PC-9 (cell line): ENCODE measurements at regions not wholly inside any gene's neighbourhood (a gene's known extent, or its start where the extent isn't known, plus 50 kb on each side); places are given as distances from the start of the nearest gene placed in this dataset.

Experiments
- BruUV-seq: library from RNA; stranded (reverse); fragments of 400-500 nt; replicated peaks from 2 replicates; lab custom pipeline; 2021; lab: Mats Ljungman, UMichigan
- CTCF ChIA-PET: fragments of 300-600 bp; sonication (Branson Sonifier 250); formaldehyde crosslinking; loops from one replicate; lab custom pipeline; 2022; ENCODE audit warnings: antibody characterized with exemption; lab: Charles Lee
- POLR2A ChIA-PET: fragments of 300-600 bp; sonication (Branson Sonifier 250); formaldehyde crosslinking; loops from one replicate; lab custom pipeline; 2022; ENCODE audit warnings: antibody characterized with exemption; ENCODE audit not compliant: unreplicated experiment; lab: Charles Lee
- DNase-seq, 2 experiments: peaks; one replicate each; pipeline versions ENCODE4 v3.0.0 to v3.0.0-alpha.2; 2015 to 2022; ENCODE audit warnings: mixed read lengths in 1 of 2
- H2AFZ ChIP-seq: fragments of 200-600 bp; sonication (generic); 2 replicates; pipeline ENCODE4 v1.8.1; 2017; ENCODE audit warnings: antibody characterized with exemption
- H3F3A ChIP-seq: fragments of 200-600 bp; sonication (generic); 2 replicates; pipeline ENCODE4 v1.8.1; 2017; ENCODE audit warnings: antibody characterized with exemption, mild to moderate bottlenecking, low read depth; ENCODE audit not compliant: insufficient read depth
- H3K27ac ChIP-seq: fragments of 200-600 bp; sonication (generic); 2 replicates; pipeline ENCODE4 v1.6.1; 2016; ENCODE audit warnings: mixed run types
- H3K27me3 ChIP-seq: fragments of 200-600 bp; sonication (generic); 2 replicates; pipeline ENCODE4 v1.6.1; 2016; ENCODE audit warnings: low read depth, mixed run types; ENCODE audit not compliant: insufficient read depth
- H3K36me3 ChIP-seq: fragments of 200-600 bp; sonication (generic); 2 replicates; pipeline ENCODE4 v1.6.1; 2016; ENCODE audit warnings: low read depth, mixed run types
- H3K4me1 ChIP-seq: fragments of 200-600 bp; sonication (generic); replicated peaks from 2 replicates; pipeline ENCODE4 v1.6.1; 2016; ENCODE audit warnings: mixed run types; ENCODE audit not compliant: insufficient read depth
- H3K4me2 ChIP-seq: fragments of 200-600 bp; sonication (generic); 2 replicates; pipeline ENCODE4 v1.6.1; 2017; ENCODE audit warnings: mixed run types
- H3K4me3 ChIP-seq: fragments of 200-600 bp; sonication (generic); 2 replicates; pipeline ENCODE4 v1.6.1; 2016; ENCODE audit warnings: mixed run types
- H3K79me2 ChIP-seq: fragments of 200-600 bp; sonication (generic); 2 replicates; pipeline ENCODE4 v1.6.1; 2017; ENCODE audit warnings: low read depth, mixed run types
- H3K9me2 ChIP-seq: fragments of 200-600 bp; sonication (generic); 2 replicates; pipeline ENCODE4 v1.8.1; 2017; ENCODE audit warnings: mild to moderate bottlenecking; ENCODE audit not compliant: insufficient read depth
- H3K9me3 ChIP-seq: fragments of 200-600 bp; sonication (generic); 2 replicates; pipeline ENCODE4 v1.8.1; 2016; ENCODE audit warnings: low read depth; ENCODE audit not compliant: insufficient read depth
- H4K20me1 ChIP-seq: fragments of 200-600 bp; sonication (generic); 2 replicates; pipeline ENCODE4 v1.8.1; 2017; ENCODE audit not compliant: insufficient read depth
- EZH2 ChIP-seq: fragments of 200-600 bp; sonication (generic); IDR thresholded peaks from 2 replicates; pipeline ENCODE4 v1.8.0; 2017; ENCODE audit warnings: antibody characterized with exemption, low read depth
- intact Hi-C: fragments of 100-400 bp; cut with micrococcal nuclease; formaldehyde crosslinking; loops from one replicate; pipeline ENCODE4 v1.10.0; 2022; ENCODE audit not compliant: unreplicated experiment
- TF ChIP-seq, protein P1 (sequence below): fragments of 200-600 bp; sonication (generic); conservative IDR thresholded peaks from 2 replicates; pipeline ENCODE4 v1.6.1; 2017; ENCODE audit warnings: mixed run types, antibody characterized with exemption, mild to moderate bottlenecking, moderate library complexity

DNA sequence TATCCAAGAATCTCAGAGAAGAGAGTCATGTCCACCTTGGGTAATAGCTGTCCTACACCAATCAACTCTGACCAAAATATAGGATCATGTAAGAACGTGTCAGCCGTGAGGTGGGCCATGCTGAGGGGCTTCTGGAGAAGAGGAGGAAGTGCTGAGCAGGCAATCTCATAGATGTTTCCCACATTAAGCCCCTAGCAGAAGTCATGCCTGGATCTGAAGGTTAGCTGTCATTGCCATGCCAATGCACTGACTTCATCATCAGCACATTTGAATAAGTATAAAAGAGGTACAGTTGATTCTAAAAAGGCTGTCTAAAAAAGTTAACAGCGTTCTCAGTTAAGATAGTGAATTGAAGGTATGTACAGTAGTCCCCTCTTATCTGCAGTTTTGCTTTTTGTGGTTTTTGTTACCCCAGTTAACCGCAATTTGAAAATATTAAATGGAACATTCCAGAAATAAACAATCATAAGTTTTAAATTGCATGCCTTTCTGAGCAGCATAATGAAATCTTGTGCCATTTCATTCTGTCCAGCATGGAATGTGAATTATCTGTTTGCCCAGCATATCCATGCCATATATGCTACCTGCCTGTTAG, 67.2 kb upstream of the TMEM17 start:
- POLR2A ChIA-PET = no interaction called here
- H2AFZ ChIP-seq = no peak overlapping the region

DNA sequence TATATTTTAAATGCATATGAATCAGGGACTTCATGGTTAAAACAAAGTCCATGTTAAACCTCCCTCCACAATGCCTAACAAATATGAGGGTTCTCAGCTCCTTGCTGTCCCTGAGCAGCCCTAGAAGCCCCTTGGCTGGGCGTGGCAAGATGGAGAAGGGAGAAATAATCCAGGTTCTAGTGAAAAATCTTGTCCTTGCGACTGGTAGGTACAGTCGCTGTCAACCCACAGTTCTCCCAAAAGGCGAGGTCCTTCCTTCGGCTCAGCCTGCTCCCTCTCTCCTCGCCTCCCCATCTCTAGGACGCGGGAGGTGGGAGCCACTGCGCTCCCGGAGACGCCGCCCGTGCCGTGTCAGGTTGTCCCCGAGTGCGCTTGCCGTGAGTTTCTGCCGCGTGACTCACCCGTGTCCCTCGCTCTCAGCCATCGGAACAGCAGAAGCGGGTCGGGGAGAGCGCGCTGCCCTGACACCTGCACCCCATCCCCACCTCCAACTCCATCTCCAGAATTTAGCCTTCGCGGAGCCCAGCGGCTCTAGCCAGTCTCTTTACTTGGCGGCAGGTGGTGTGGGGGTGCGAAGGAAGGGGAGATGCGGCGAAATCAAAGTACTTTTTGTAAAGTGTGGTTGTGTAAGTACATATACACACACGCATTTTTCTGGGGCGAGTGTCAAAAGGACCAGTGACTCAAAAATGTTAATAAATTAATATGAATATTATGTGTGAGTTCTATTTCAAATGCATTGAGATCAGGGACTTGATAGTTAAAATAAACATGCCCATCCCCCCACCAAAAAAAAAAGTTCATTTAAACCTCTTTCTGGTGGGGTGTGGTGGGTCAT, 65.1 kb upstream of the TMEM17 start:
- H3K27ac ChIP-seq = no peak overlapping the region
- no peak overlapping the region for H2AFZ ChIP-seq
- TF ChIP-seq, protein P1, sequence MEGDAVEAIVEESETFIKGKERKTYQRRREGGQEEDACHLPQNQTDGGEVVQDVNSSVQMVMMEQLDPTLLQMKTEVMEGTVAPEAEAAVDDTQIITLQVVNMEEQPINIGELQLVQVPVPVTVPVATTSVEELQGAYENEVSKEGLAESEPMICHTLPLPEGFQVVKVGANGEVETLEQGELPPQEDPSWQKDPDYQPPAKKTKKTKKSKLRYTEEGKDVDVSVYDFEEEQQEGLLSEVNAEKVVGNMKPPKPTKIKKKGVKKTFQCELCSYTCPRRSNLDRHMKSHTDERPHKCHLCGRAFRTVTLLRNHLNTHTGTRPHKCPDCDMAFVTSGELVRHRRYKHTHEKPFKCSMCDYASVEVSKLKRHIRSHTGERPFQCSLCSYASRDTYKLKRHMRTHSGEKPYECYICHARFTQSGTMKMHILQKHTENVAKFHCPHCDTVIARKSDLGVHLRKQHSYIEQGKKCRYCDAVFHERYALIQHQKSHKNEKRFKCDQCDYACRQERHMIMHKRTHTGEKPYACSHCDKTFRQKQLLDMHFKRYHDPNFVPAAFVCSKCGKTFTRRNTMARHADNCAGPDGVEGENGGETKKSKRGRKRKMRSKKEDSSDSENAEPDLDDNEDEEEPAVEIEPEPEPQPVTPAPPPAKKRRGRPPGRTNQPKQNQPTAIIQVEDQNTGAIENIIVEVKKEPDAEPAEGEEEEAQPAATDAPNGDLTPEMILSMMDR = no peak
- no peaks in the 10 kb centered on the region for H3K9me2 ChIP-seq
- no TSS peak for BruUV-seq
- H3K4me2 ChIP-seq = no peak overlapping the region
- H3F3A ChIP-seq = 0 out of 2 replicates have a peak, but pooled peaks cover 4% of the 10 kb centered on the region
- no peaks in the 10 kb centered on the region for H3K27me3 ChIP-seq
- peaks cover 15% of the 10 kb centered on the region for H3K4me1 ChIP-seq
- H3K36me3 ChIP-seq = peaks cover 4% of the 10 kb centered on the region; the same call in 1 of the 2 replicates
- H4K20me1 ChIP-seq = no peaks in the 10 kb centered on the region
- DNase-seq = peak in 1 of 2 experiments; percentile 25
- H3K4me3 ChIP-seq = no peak overlapping the region
- ChIA-PET CTCF (no interaction called here), POLR2A (no interaction called here)
- intact Hi-C loops = no loop called here
- no peaks in the 10 kb centered on the region for H3K79me2 ChIP-seq
- H3K9me3 ChIP-seq = peaks cover 10% of the 10 kb centered on the region; the same call in 1 of the 2 replicates

More for the DNA sequence above, 67.2 kb upstream of the TMEM17 start:
- intact Hi-C loops = no loop called here
- Histone ChIP-seq H3K4me2 (no peak overlapping the region), H3K4me3 (no peak overlapping the region), H3K27me3 (no peaks in the 10 kb centered on the region), H3K9me2 (no peaks in the 10 kb centered on the region), H3K36me3 (peaks cover 4% of the 10 kb centered on the region; the same call in 1 of the 2 replicates), H3K9me3 (peaks cover 18% of the 10 kb centered on the region; the same call in 1 of the 2 replicates), H3K27ac (no peak overlapping the region), H3K79me2 (no peaks in the 10 kb centered on the region), H4K20me1 (no peaks in the 10 kb centered on the region), H3K4me1 (peaks cover 34% of the 10 kb centered on the region), H3F3A (peaks cover 23% of the 10 kb centered on the region)
- TF ChIP-seq EZH2 = no peak
- TF ChIP-seq, protein P1 = no peak
- no peak for DNase-seq
- no TSS peak for BruUV-seq
- CTCF ChIA-PET = no interaction called here

DNA sequence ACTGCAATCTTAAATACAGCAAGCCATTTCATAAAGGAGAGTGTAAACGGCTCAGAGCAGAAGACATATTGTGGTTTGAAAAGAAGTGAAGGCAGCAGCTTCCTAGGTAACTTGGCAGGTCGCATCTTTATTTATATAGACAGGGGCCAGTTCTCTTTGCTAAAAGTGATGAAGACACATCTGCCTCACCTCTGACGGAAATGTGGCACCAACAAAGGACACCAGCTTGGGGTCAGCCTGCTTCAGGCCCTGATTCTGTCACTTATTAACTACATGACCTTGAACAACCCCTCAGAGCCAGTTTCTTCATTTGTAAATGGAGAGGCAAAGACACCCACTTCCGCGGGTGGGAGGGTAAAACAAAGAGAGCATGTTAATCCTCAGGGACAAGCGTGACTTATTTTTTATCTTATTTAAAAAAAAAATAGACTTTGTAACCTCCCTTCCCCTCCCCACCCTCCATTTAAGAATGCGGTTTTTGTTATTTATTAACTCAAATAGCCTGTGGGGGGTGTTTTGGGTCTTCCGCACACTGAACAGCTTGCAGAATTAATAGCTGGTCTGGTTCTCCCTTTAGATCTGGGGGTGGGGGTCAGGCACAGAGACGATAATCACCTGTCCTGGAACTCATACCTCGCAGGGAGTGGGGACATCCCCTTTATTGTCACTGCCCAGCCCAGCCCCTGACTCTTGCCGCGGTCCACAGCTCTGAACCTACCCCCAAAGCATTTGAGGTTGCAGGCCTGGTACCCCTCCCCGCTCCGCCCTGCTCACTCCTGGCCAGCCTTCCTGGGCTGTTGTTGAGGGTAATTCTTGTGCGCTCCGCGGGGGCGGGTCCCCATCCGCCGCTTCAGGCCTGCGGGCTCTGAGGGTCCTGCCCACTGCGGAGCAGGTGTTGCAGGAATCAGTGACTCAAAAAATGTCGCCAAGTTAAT, 64.2 kb upstream of the TMEM17 start:
- no peaks in the 10 kb centered on the region for H3K27me3 ChIP-seq
- no peak overlapping the region for H3K27ac ChIP-seq
- CTCF ChIA-PET = no interaction called here
- TF ChIP-seq, protein P1 = no peak
- no peak for TF ChIP-seq EZH2
- intact Hi-C loops = no loop called here
- DNase-seq = no peak
- H3K9me3 ChIP-seq = peaks cover 3% of the 10 kb centered on the region; the same call in 1 of the 2 replicates
- H3K9me2 ChIP-seq = no peaks in the 10 kb centered on the region
- H3K4me1 ChIP-seq = peaks cover 11% of the 10 kb centered on the region
- no peak overlapping the region for H2AFZ ChIP-seq
- no peaks in the 10 kb centered on the region for H3K36me3 ChIP-seq
- POLR2A ChIA-PET = no interaction called here
- BruUV-seq = no TSS peak
- 0 out of 2 replicates have a peak, but pooled peaks cover 3% of the 10 kb centered on the region for H3F3A ChIP-seq
- H4K20me1 ChIP-seq = no peaks in the 10 kb centered on the region
- H3K79me2 ChIP-seq = no peaks in the 10 kb centered on the region
- H3K4me3 ChIP-seq = no peak overlapping the region
- no peak overlapping the region for H3K4me2 ChIP-seq
